HepG2 (cell line): ENCODE measurements at regions not wholly inside any gene's neighbourhood (a gene's known extent, or its start where the extent isn't known, plus 50 kb on each side); places are given as distances from the start of the nearest gene placed in this dataset.
"Not testable (repeated sequence)": the region's sequence is repeated elsewhere in the genome, so short reads cannot be mapped to it uniquely, and the experiment has no call there.

Experiments
- ATAC-seq: fragments of 200-7000 bp; cut with Tn5 transposase; 3 replicates; pipeline ENCODE4 v1.9.1; 2020; ENCODE audit warnings: mild to moderate bottlenecking, moderate library complexity
- BruUV-seq: library from RNA; stranded (reverse); fragments of 400-500 nt; replicated peaks from 2 replicates; lab custom pipeline; 2021; lab: Mats Ljungman, UMichigan
- CTCF ChIA-PET: fragments of 300-600 bp; formaldehyde crosslinking; extraction: SDS; loops from one replicate; lab custom pipeline; 2021; ENCODE audit warnings: low total read pairs, inconsistent platforms, low intra/inter-chr PET ratio; lab: Yijun Ruan, JAX
- POLR2A ChIA-PET: fragments of 350-600 bp; sonication (Branson Sonifier 250); formaldehyde crosslinking; loops from one replicate; lab custom pipeline; 2020; ENCODE audit warnings: antibody characterized with exemption, inconsistent platforms; lab: Yijun Ruan, JAX
- DNase-seq: peaks from one replicate; pipeline ENCODE4 v3.0.0-alpha.2; 2015; ENCODE audit warnings: low spot score
- FAIRE-seq: peaks from 3 replicates; lab custom pipeline; 2011; peaks lifted over from hg19 to GRCh38; lab: Jason Lieb, UNC
- H2AFZ ChIP-seq: one replicate; pipeline ENCODE4 v1.6.1; 2011; ENCODE audit warnings: low read length, inconsistent platforms
- H3K27ac ChIP-seq: fragments of 300-600 bp; 3 replicates; pipeline ENCODE4 v1.8.0; 2011; ENCODE audit warnings: mixed run types, mild to moderate bottlenecking, mixed read lengths, low read length, inconsistent platforms; ENCODE audit not compliant: insufficient read depth; ENCODE audit errors: extremely low read length
- H3K27me3 ChIP-seq, 2 experiments: fragments of 200-600 bp in 1 of 2; 2 replicates in 1 of 2; 3 replicates in 1 of 2; pipeline versions ENCODE4 v1.6.0 to v1.8.0; 2011; ENCODE audit warnings: low read length in 2 of 2, mild to moderate bottlenecking in 2 of 2, moderate library complexity in 2 of 2, inconsistent platforms in 1 of 2; ENCODE audit not compliant: insufficient read depth in 2 of 2, control insufficient read depth in 1 of 2
- H3K36me3 ChIP-seq, 2 experiments: fragments of 200-600 bp in 1 of 2; replicated peaks in 1 of 2; 2 replicates in 1 of 2; 3 replicates in 1 of 2; pipeline versions ENCODE4 v1.5.1 to v1.8.0; 2011; ENCODE audit warnings: low read length in 2 of 2, inconsistent platforms in 1 of 2; ENCODE audit not compliant: insufficient read depth in 2 of 2, control insufficient read depth in 1 of 2
- H3K4me1 ChIP-seq: 2 replicates; pipeline ENCODE4 v1.5.1; 2012; ENCODE audit warnings: low read length, inconsistent platforms; ENCODE audit not compliant: insufficient read depth
- H3K4me2 ChIP-seq: 2 replicates; pipeline ENCODE4 v1.6.0; 2011; ENCODE audit warnings: low read depth, low read length, inconsistent platforms
- H3K4me3 ChIP-seq, 3 experiments: fragments of 200-600 bp in 1 of 3; sonication (generic), shearing (Covaris generic) in 1 of 3; replicated peaks in 1 of 3; 2 replicates each; pipeline ENCODE4 v1.5.1; 2011 to 2016; ENCODE audit warnings: low read length in 3 of 3, inconsistent platforms in 2 of 3, low read depth in 2 of 3, mild to moderate bottlenecking in 2 of 3, control low read depth in 1 of 3, mixed read lengths in 1 of 3; ENCODE audit not compliant: insufficient read depth in 1 of 3
- H3K79me2 ChIP-seq: one replicate; pipeline ENCODE4 v1.6.1; 2011; ENCODE audit warnings: low read length, inconsistent platforms; ENCODE audit not compliant: insufficient read depth
- H3K9ac ChIP-seq: 2 replicates; pipeline ENCODE4 v1.6.0; 2011; ENCODE audit warnings: mild to moderate bottlenecking, low read depth, low read length, inconsistent platforms; ENCODE audit not compliant: insufficient read depth
- H3K9me3 ChIP-seq: 2 replicates; pipeline ENCODE4 v1.5.1; 2012; ENCODE audit warnings: mild to moderate bottlenecking, low read length
- H4K20me1 ChIP-seq: 2 replicates; pipeline ENCODE4 v1.6.0; 2011; ENCODE audit warnings: inconsistent platforms, mild to moderate bottlenecking, low read length, moderate library complexity; ENCODE audit not compliant: insufficient read depth
- RELA ChIP-seq: sonication (generic); formaldehyde crosslinking; IDR thresholded peaks from 2 replicates; pipeline ENCODE4 v1.4.0; 2020; ENCODE audit warnings: missing genetic modification reagents
- TARDBP ChIP-seq: sonication (generic); formaldehyde crosslinking; IDR thresholded peaks from 2 replicates; pipeline ENCODE4 v1.8.0; 2022; ENCODE audit warnings: mild to moderate bottlenecking, missing genetic modification reagents
- ZSCAN21 ChIP-seq: sonication (generic); formaldehyde crosslinking; IDR thresholded peaks from 2 replicates; pipeline ENCODE4 v1.8.0; 2022; ENCODE audit warnings: mild to moderate bottlenecking, missing genetic modification reagents, moderate library complexity, borderline replicate concordance
- WGBS: methylation state at CpG from one replicate; pipeline ENCODE4 v1.1.6; 2017; ENCODE audit warnings: low lambda C conversion rate; 5-methylcytosine and 5-hydroxymethylcytosine counted together
- in situ Hi-C: cut with HindIII; loops from 2 replicates; pipeline ENCODE4 v1.10.0; 2017; ENCODE audit warnings: low pct_unique_long_range_greater_than_20kb; ENCODE audit not compliant: extremely low pct_ligation_motif_present
- intact Hi-C: fragments of 100-400 bp; cut with micrococcal nuclease; formaldehyde crosslinking; loops from one replicate; pipeline ENCODE4 v1.10.0; 2022; ENCODE audit not compliant: unreplicated experiment
- TF ChIP-seq, protein P1 (sequence below): sonication (generic); formaldehyde crosslinking; IDR thresholded peaks from 2 replicates; pipeline ENCODE4 v1.8.1; 2023; ENCODE audit warnings: mild to moderate bottlenecking, moderate library complexity, missing genetic modification reagents
- TF ChIP-seq, protein P2 (sequence below): sonication (generic); formaldehyde crosslinking; IDR thresholded peaks from 2 replicates; pipeline ENCODE4 v1.4.0; 2020; ENCODE audit warnings: missing genetic modification reagents
- TF ChIP-seq, protein P3 (sequence below): sonication (generic); IDR thresholded peaks from 2 replicates; pipeline ENCODE4 v1.6.1; 2016; ENCODE audit warnings: low read depth, borderline replicate concordance
- TF ChIP-seq, protein P4 (sequence below): sonication (generic); formaldehyde crosslinking; IDR thresholded peaks from 2 replicates; pipeline ENCODE4 v1.4.0; 2020; ENCODE audit warnings: mild to moderate bottlenecking, missing genetic modification reagents

DNA sequence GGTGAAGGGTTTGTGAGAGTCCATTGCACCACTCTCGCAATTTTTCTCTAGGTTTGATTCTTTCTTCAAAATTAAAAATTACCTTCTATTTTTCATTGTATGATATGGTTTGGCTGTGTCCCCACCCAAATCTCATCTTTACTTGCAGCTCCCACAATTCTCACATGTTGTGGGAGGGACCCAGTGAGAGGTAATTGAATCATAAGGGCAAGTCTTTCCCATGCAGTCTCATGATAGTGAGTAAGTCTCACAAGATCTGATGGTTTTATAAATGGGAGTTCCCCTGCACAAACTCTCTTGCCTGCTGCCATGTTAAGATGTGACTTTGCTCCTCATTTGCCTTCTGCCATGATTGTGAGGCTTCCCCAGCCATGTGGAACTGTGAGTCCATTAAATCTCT, 711.2 kb upstream of the AUTS2 start:
- H3K9ac ChIP-seq, H3K4me3 ChIP-seq, DNase-seq, H3K4me2 ChIP-seq, FAIRE-seq, H3K36me3 ChIP-seq, BruUV-seq, ATAC-seq, H2AFZ ChIP-seq, H3K79me2 ChIP-seq, POLR2A ChIA-PET, H3K27me3 ChIP-seq, intact Hi-C loops, H3K4me1 ChIP-seq, in situ Hi-C loops, H3K27ac ChIP-seq, H4K20me1 ChIP-seq, CTCF ChIA-PET: not testable (repeated sequence)
- WGBS: 0% methylated on average over 1 of the region's 1 CpG
- H3K9me3 ChIP-seq: peaks cover 23% of the 10 kb centered on the region

DNA sequence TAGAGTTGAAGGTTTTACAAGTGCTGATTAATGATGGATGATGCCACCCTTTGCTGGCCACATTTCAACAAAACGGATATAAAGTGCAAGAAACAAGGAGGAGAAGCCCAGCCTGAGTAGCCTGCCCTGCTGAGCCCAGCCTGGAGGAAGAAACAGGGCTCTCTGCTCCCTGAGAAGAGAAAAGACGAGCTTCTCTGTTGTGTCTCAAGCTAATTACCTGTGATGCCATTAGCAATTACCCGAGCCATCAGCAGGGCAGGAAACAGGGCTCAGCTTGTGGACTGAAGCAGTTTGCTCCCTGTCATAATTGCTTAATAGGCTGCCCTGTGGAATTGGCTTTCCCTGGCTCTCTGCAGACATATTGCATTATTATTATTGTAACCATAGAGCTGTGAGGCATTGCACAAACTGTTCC, 709.3 kb upstream of the AUTS2 start:
- no peak overlapping the region for H2AFZ ChIP-seq
- no peaks in the 10 kb centered on the region for H3K79me2 ChIP-seq
- ChIA-PET CTCF (no interaction called here), POLR2A (no interaction called here)
- H3K4me1 ChIP-seq: no peaks in the 10 kb centered on the region
- no peak for TF ChIP-seq RELA (CRISPR knock-in tag)
- no peak for TF ChIP-seq TARDBP (CRISPR knock-in tag)
- no peak for TF ChIP-seq ZSCAN21 (CRISPR knock-in tag)
- TF ChIP-seq, protein P1, sequence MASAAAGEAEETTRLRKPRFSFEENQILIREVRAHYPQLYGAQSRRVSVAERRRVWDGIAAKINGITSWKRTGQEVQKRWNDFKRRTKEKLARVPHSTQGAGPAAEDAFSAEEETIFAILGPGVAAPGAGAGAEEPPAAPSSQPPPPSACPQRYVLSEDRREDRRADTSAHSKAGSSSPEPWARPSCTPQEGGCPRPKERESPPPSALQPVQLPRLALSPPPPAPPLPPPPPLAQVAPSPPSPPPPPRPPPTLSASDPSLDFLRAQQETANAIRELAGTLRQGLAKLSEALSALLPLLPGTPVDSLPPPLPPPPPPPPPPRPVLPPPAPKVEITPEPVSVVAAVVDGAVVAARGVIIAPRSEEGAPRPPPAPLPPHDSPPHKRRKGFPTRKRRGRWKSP: no peak
- TF ChIP-seq, protein P2, sequence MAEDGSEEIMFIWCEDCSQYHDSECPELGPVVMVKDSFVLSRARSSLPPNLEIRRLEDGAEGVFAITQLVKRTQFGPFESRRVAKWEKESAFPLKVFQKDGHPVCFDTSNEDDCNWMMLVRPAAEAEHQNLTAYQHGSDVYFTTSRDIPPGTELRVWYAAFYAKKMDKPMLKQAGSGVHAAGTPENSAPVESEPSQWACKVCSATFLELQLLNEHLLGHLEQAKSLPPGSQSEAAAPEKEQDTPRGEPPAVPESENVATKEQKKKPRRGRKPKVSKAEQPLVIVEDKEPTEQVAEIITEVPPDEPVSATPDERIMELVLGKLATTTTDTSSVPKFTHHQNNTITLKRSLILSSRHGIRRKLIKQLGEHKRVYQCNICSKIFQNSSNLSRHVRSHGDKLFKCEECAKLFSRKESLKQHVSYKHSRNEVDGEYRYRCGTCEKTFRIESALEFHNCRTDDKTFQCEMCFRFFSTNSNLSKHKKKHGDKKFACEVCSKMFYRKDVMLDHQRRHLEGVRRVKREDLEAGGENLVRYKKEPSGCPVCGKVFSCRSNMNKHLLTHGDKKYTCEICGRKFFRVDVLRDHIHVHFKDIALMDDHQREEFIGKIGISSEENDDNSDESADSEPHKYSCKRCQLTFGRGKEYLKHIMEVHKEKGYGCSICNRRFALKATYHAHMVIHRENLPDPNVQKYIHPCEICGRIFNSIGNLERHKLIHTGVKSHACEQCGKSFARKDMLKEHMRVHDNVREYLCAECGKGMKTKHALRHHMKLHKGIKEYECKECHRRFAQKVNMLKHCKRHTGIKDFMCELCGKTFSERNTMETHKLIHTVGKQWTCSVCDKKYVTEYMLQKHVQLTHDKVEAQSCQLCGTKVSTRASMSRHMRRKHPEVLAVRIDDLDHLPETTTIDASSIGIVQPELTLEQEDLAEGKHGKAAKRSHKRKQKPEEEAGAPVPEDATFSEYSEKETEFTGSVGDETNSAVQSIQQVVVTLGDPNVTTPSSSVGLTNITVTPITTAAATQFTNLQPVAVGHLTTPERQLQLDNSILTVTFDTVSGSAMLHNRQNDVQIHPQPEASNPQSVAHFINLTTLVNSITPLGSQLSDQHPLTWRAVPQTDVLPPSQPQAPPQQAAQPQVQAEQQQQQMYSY: no peak
- TF ChIP-seq, protein P3, sequence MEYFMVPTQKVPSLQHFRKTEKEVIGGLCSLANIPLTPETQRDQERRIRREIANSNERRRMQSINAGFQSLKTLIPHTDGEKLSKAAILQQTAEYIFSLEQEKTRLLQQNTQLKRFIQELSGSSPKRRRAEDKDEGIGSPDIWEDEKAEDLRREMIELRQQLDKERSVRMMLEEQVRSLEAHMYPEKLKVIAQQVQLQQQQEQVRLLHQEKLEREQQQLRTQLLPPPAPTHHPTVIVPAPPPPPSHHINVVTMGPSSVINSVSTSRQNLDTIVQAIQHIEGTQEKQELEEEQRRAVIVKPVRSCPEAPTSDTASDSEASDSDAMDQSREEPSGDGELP: no peak
- TF ChIP-seq, protein P4, sequence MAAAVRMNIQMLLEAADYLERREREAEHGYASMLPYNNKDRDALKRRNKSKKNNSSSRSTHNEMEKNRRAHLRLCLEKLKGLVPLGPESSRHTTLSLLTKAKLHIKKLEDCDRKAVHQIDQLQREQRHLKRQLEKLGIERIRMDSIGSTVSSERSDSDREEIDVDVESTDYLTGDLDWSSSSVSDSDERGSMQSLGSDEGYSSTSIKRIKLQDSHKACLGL (CRISPR knock-in tag): no peak
- no peak for DNase-seq
- no TSS peak for BruUV-seq
- ATAC-seq: no peak
- no peak for FAIRE-seq
- H4K20me1 ChIP-seq: no peaks in the 10 kb centered on the region
- H3K4me3 ChIP-seq: no peak overlapping the region
- no peaks in the 10 kb centered on the region for H3K27me3 ChIP-seq
- in situ Hi-C loops: no loop called here
- WGBS: 0% methylated on average over 1 of the region's 3 CpGs
- H3K9me3 ChIP-seq: peaks cover 22% of the 10 kb centered on the region
- no peaks in the 10 kb centered on the region for H3K36me3 ChIP-seq
- no peak overlapping the region for H3K27ac ChIP-seq
- H3K9ac ChIP-seq: no peak overlapping the region
- intact Hi-C loops: no loop called here
- H3K4me2 ChIP-seq: no peak overlapping the region
